ENCODE measurements at regions not wholly inside any gene's neighbourhood (a gene's known extent, or its start where the extent isn't known, plus 50 kb on each side); places are given as distances from the start of the nearest gene placed in this dataset.
"Not testable (repeated sequence)": the region's sequence is repeated elsewhere in the genome, so short reads cannot be mapped to it uniquely, and the experiment has no call there.

GRCh38 chr19:20279516-20279915 lies 112.5 kb downstream of the ZNF486 start:
- Histone ChIP-seq H3K79me2 (ENCODE audit: low read depth) (no peaks in the 10 kb centered on the region), H3F3A (ENCODE audit: insufficient read depth, low read depth) (no peaks in the 10 kb centered on the region), H4K20me1 (ENCODE audit: insufficient read depth) (no peaks in the 10 kb centered on the region), H3K4me2 (no peak overlapping the region), H3K36me3 (ENCODE audit: low read depth) (no peaks in the 10 kb centered on the region), H3K9me3 (ENCODE audit: insufficient read depth, low read depth) (no peaks in the 10 kb centered on the region), H3K4me1 (replicated peaks; ENCODE audit: insufficient read depth) (no peaks in the 10 kb centered on the region), H3K9me2 (ENCODE audit: insufficient read depth) (no peaks in the 10 kb centered on the region), H3K27me3 (ENCODE audit: insufficient read depth, low read depth) (no peaks in the 10 kb centered on the region), H3K27ac (no peak overlapping the region), H3K4me3 (no peak overlapping the region), H2AFZ (no peak overlapping the region)
- DNase-seq: no peak
- intact Hi-C loops (cut with micrococcal nuclease; ENCODE audit: unreplicated experiment): loop anchor here (5.0 kb wide), 1 partner anchor 747 kb away; no protein-coding TSS in a partner anchor
- TF ChIP-seq EZH2 (IDR thresholded peaks at IDR 0.05; ENCODE audit: low read depth): no peak
- no peak for TF ChIP-seq CTCF (conservative IDR thresholded peaks at IDR 0.05)
- BruUV-seq (replicated peaks): no TSS peak
- ChIA-PET POLR2A (ENCODE audit: unreplicated experiment) (no interaction called here), CTCF (no interaction called here)

DNA sequence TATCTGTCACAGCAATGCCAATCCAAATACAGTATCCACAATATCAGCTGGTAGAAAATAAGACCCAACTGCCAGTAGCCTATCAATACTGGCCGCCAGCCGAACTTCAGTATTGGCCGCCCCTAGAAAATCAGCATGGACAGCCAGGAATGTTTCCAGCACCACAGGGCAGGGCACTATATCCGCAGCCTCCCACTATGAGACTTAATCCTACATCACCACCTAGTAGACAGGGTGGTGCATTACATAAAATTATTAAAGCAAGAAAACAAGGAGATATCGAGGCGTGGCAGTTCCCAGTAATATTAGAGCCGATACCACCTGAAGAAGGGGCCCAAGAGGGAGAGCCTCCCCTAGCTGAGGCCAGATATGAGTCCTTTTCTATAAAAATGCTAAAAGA lies 111.3 kb downstream of the ZNF486 start:
- ChIA-PET CTCF (no interaction called here), POLR2A (ENCODE audit: unreplicated experiment) (no interaction called here)
- H3F3A ChIP-seq (ENCODE audit: insufficient read depth, low read depth): no peaks in the 10 kb centered on the region
- no TSS peak for BruUV-seq (replicated peaks)
- H3K4me3 ChIP-seq: no peak overlapping the region
- H3K4me2 ChIP-seq: no peak overlapping the region
- intact Hi-C loops (cut with micrococcal nuclease; ENCODE audit: unreplicated experiment): loop anchor here (5.0 kb wide), 1 partner anchor 746 kb away; no protein-coding TSS in a partner anchor
- no peaks in the 10 kb centered on the region for H3K9me2 ChIP-seq (ENCODE audit: insufficient read depth)
- no peaks in the 10 kb centered on the region for H3K36me3 ChIP-seq (ENCODE audit: low read depth)
- H2AFZ ChIP-seq: no peak overlapping the region
- TF ChIP-seq CTCF (conservative IDR thresholded peaks at IDR 0.05) (peak; percentile 93), EZH2 (IDR thresholded peaks at IDR 0.05; ENCODE audit: low read depth) (no peak)
- H3K27me3 ChIP-seq (ENCODE audit: insufficient read depth, low read depth): no peaks in the 10 kb centered on the region
- no peaks in the 10 kb centered on the region for H3K4me1 ChIP-seq (replicated peaks; ENCODE audit: insufficient read depth)
- H3K9me3 ChIP-seq (ENCODE audit: insufficient read depth, low read depth): no peaks in the 10 kb centered on the region
- no peaks in the 10 kb centered on the region for H4K20me1 ChIP-seq (ENCODE audit: insufficient read depth)
- no peak overlapping the region for H3K27ac ChIP-seq
- no peaks in the 10 kb centered on the region for H3K79me2 ChIP-seq (ENCODE audit: low read depth)
- peak; percentile 25 to 47 for DNase-seq

- H3K27me3 ChIP-seq (ENCODE audit: insufficient read depth, low read depth); H3K36me3 ChIP-seq (ENCODE audit: low read depth); DNase-seq; CTCF ChIA-PET; POLR2A ChIA-PET (ENCODE audit: unreplicated experiment); BruUV-seq (replicated peaks); H3K9me2 ChIP-seq (ENCODE audit: insufficient read depth); H3K9me3 ChIP-seq (ENCODE audit: insufficient read depth, low read depth); H3K27ac ChIP-seq; H3K4me3 ChIP-seq; H2AFZ ChIP-seq; H3K79me2 ChIP-seq (ENCODE audit: low read depth); H3K4me2 ChIP-seq; H4K20me1 ChIP-seq (ENCODE audit: insufficient read depth); H3K4me1 ChIP-seq (replicated peaks; ENCODE audit: insufficient read depth); H3F3A ChIP-seq (ENCODE audit: insufficient read depth, low read depth): not testable (repeated sequence)
- intact Hi-C loops (cut with micrococcal nuclease; ENCODE audit: unreplicated experiment): loop anchor here (5.0 kb wide), 1 partner anchor 744 kb away; no protein-coding TSS in a partner anchor
These were observed 109.7 kb downstream of the ZNF486 start for GRCh38 chr19:20276732-20277082.

DNA sequence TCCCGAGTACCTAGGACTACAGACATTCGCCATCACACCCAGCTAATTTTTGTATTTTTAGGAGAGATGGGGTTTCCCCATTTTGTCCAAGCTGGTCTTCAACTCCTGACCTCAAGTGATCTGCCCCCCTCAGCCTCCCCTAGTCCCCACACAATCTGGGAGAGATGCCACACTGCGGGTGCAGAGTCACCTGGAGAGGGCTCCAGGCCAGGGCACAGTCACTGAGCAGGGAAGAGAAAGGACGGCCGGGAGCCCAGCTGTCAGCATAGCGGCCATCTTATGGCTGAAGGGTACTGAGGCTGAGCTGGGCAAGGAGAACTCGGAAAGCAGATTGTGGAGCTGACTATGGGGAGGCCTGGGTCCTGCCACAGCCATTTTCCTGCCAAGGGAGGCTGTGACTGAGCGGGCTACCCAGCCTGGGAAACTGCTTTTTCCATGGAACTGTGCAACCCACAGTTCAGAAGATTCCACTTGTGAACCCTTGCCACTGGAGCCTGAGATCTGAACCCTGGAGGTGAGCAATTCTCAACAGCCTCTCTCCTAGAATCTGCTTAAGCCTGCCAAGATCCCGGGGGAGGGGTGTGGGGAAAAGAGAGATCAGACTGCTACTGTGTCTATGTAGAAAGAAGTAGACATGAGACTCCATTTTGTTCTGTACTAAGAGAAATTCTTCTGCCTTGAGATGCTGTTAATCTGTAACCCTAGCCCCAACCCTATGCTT lies 109.2 kb downstream of the ZNF486 start:
- DNase-seq: no peak
- no peak overlapping the region for H3K4me3 ChIP-seq
- H3K9me2 ChIP-seq (ENCODE audit: insufficient read depth): no peaks in the 10 kb centered on the region
- H3K9me3 ChIP-seq (ENCODE audit: insufficient read depth, low read depth): no peaks in the 10 kb centered on the region
- no peaks in the 10 kb centered on the region for H3K27me3 ChIP-seq (ENCODE audit: insufficient read depth, low read depth)
- H4K20me1 ChIP-seq (ENCODE audit: insufficient read depth): no peaks in the 10 kb centered on the region
- H3K4me2 ChIP-seq: no peak overlapping the region
- no peaks in the 10 kb centered on the region for H3F3A ChIP-seq (ENCODE audit: insufficient read depth, low read depth)
- intact Hi-C loops (cut with micrococcal nuclease; ENCODE audit: unreplicated experiment): loop anchor here (5.0 kb wide), 1 partner anchor 744 kb away; no protein-coding TSS in a partner anchor
- no TSS peak for BruUV-seq (replicated peaks)
- ChIA-PET CTCF (no interaction called here), POLR2A (ENCODE audit: unreplicated experiment) (no interaction called here)
- H3K27ac ChIP-seq: no peak overlapping the region
- no peaks in the 10 kb centered on the region for H3K79me2 ChIP-seq (ENCODE audit: low read depth)
- no peak for TF ChIP-seq EZH2 (IDR thresholded peaks at IDR 0.05; ENCODE audit: low read depth)
- no peak for TF ChIP-seq CTCF (conservative IDR thresholded peaks at IDR 0.05)
- H3K36me3 ChIP-seq (ENCODE audit: low read depth): no peaks in the 10 kb centered on the region
- no peak overlapping the region for H2AFZ ChIP-seq
- no peaks in the 10 kb centered on the region for H3K4me1 ChIP-seq (replicated peaks; ENCODE audit: insufficient read depth)

Measured in PC-9 (cell line).